Esophagus squamous epithelium (tissue), 5 donors: ENCODE measurements at regions not wholly inside any gene's neighbourhood (a gene's known extent, or its start where the extent isn't known, plus 50 kb on each side); places are given as distances from the start of the nearest gene placed in this dataset.

Source experiments
- DNase-seq: peaks from one replicate; lab custom pipeline; 2025; lab: John Stamatoyannopoulos, UW
- H3K27ac ChIP-seq, 4 donors: fragments of 200-600 bp; sonication (generic); one replicate each; pipeline ENCODE4 v1.5.1; 2016 to 2019; ENCODE audit warnings: mild to moderate bottlenecking in 1 of 4
- H3K27me3 ChIP-seq, 4 donors: fragments of 200-600 bp; sonication (generic); 1 replicate in 3 of 4; 2 replicates in 1 of 4; pipeline versions ENCODE4 v1.5.1 to v1.6.0; 2017 to 2021; ENCODE audit warnings: antibody characterized with exemption in 1 of 4
- H3K36me3 ChIP-seq, 3 donors: fragments of 200-600 bp; sonication (generic); one replicate each; pipeline ENCODE4 v1.5.1; 2016 to 2019
- H3K4me1 ChIP-seq, 3 donors: fragments of 200-600 bp; sonication (generic); one replicate each; pipeline ENCODE4 v1.5.1; 2017 to 2019
- H3K4me3 ChIP-seq, 4 donors: fragments of 200-600 bp; sonication (generic); 1 replicate in 3 of 4; 2 replicates in 1 of 4; pipeline ENCODE4 v1.5.1; 2016 to 2019; ENCODE audit warnings: mild to moderate bottlenecking in 2 of 4, moderate library complexity in 1 of 4
- H3K9me3 ChIP-seq, 3 donors: fragments of 200-600 bp; sonication (generic); one replicate each; pipeline ENCODE4 v1.5.1; 2016 to 2019
- CTCF ChIP-seq, 6 experiments: fragments of 450-650 bp in 4 of 6; fragments of 200-600 bp in 2 of 6; sonication (generic) in 2 of 6; IDR thresholded peaks; one replicate each; pipeline ENCODE4 v1.5.1; 2016 to 2019; ENCODE audit warnings: antibody characterized with exemption in 6 of 6, mild to moderate bottlenecking in 4 of 6, moderate library complexity in 4 of 6
- POLR2A ChIP-seq, 4 donors: fragments of 450-650 bp; IDR thresholded peaks; one replicate each; pipeline ENCODE4 v1.6.1; 2017; ENCODE audit warnings: antibody characterized with exemption in 4 of 4, mild to moderate bottlenecking in 4 of 4, moderate library complexity in 3 of 4
- WGBS, 2 donors: methylation state at CpG; one replicate each; pipeline ENCODE4 v1.1.5; 2018; 5-methylcytosine and 5-hydroxymethylcytosine counted together
- intact Hi-C: fragments of 100-400 bp; cut with DNase I; formaldehyde crosslinking; loops from one replicate; pipeline ENCODE4 v1.15.0; 2022
- donor health status: DM: yes; HTN: yes; CAD: no.

GRCh38 chr6:156652231-156652750, 124.9 kb upstream of the ARID1B start:
- Histone ChIP-seq H3K9me3 (no peaks in the 10 kb centered on the region), H3K36me3 (no peaks in the 10 kb centered on the region), H3K4me1 (no peaks in the 10 kb centered on the region), H3K27me3 (no peaks in the 10 kb centered on the region), H3K27ac (no peak overlapping the region), H3K4me3 (no peak overlapping the region)
- no peak for DNase-seq
- WGBS, 2 donors: 82 to 86% methylated on average over 5 of the region's 5 CpGs
- intact Hi-C loops: no loop called here
- TF ChIP-seq CTCF (IDR thresholded peaks at IDR 0.05) (no peak), POLR2A (IDR thresholded peaks at IDR 0.05) (no peak)

- Histone ChIP-seq H3K9me3 (no peaks in the 10 kb centered on the region), H3K36me3 (no peaks in the 10 kb centered on the region), H3K27me3 (no peaks in the 10 kb centered on the region), H3K4me3 (no peak overlapping the region), H3K4me1 (no peaks in the 10 kb centered on the region), H3K27ac (no peak overlapping the region)
- no peak for DNase-seq
- intact Hi-C loops: no loop called here
- 50 to 68% methylated on average over 1 to 8 of the region's 8 CpGs for WGBS, 2 donors
- TF ChIP-seq POLR2A (IDR thresholded peaks at IDR 0.05) (no peak), CTCF (IDR thresholded peaks at IDR 0.05) (no peak)
Observed at GRCh38 chr6:156651486-156651885, 125.7 kb upstream of the ARID1B start.

- 65 to 88% methylated on average over 3 to 4 of the region's 4 CpGs for WGBS, 2 donors
- H3K27me3 ChIP-seq: no peaks in the 10 kb centered on the region
- H3K27ac ChIP-seq: no peak overlapping the region
- TF ChIP-seq POLR2A (IDR thresholded peaks at IDR 0.05) (no peak), CTCF (IDR thresholded peaks at IDR 0.05) (no peak)
- H3K36me3 ChIP-seq: no peaks in the 10 kb centered on the region
- H3K4me1 ChIP-seq: no peaks in the 10 kb centered on the region
- H3K9me3 ChIP-seq: no peaks in the 10 kb centered on the region
- DNase-seq: no peak
- no peak overlapping the region for H3K4me3 ChIP-seq
- intact Hi-C loops: no loop called here
Observed at GRCh38 chr6:156650896-156651390, 126.2 kb upstream of the ARID1B start.

- Histone ChIP-seq H3K4me3 (no peak overlapping the region), H3K4me1 (no peaks in the 10 kb centered on the region), H3K27ac (no peak overlapping the region), H3K9me3 (no peaks in the 10 kb centered on the region), H3K36me3 (no peaks in the 10 kb centered on the region), H3K27me3 (no peaks in the 10 kb centered on the region)
- intact Hi-C loops: no loop called here
- WGBS, 2 donors: 70 to 82% methylated on average over 5 of the region's 6 CpGs
- DNase-seq: no peak
- TF ChIP-seq CTCF (IDR thresholded peaks at IDR 0.05): no peak
- no peak for TF ChIP-seq POLR2A (IDR thresholded peaks at IDR 0.05)
Observed at GRCh38 chr6:156648616-156649015, 128.6 kb upstream of the ARID1B start.

- no peaks in the 10 kb centered on the region for H3K36me3 ChIP-seq
- H3K27me3 ChIP-seq: no peaks in the 10 kb centered on the region
- H3K27ac ChIP-seq: no peak overlapping the region
- TF ChIP-seq CTCF (IDR thresholded peaks at IDR 0.05) (no peak), POLR2A (IDR thresholded peaks at IDR 0.05) (no peak)
- DNase-seq: no peak
- no peaks in the 10 kb centered on the region for H3K4me1 ChIP-seq
- H3K4me3 ChIP-seq: no peak overlapping the region
- no peaks in the 10 kb centered on the region for H3K9me3 ChIP-seq
- WGBS, 2 donors: 50 to 52% methylated on average over 7 of the region's 7 CpGs
- intact Hi-C loops: no loop called here
Observed at GRCh38 chr6:156647991-156648390, 129.2 kb upstream of the ARID1B start.
